Testis (tissue), 2 donors: ENCODE measurements at regions not wholly inside any gene's neighbourhood (a gene's known extent, or its start where the extent isn't known, plus 50 kb on each side); places are given as distances from the start of the nearest gene placed in this dataset.

ENCODE experiments used
- POLR2A ChIP-seq: fragments of 450-650 bp; IDR thresholded peaks from one replicate; pipeline ENCODE4 v1.6.1; 2017; ENCODE audit warnings: antibody characterized with exemption, mild to moderate bottlenecking, moderate library complexity
- TF ChIP-seq, protein P1 (sequence below), 3 experiments: fragments of 450-650 bp in 2 of 3; fragments of 200-600 bp in 1 of 3; sonication (generic) in 1 of 3; IDR thresholded peaks; one replicate each; pipeline ENCODE4 v1.5.1; 2016 to 2019; ENCODE audit warnings: antibody characterized with exemption in 3 of 3, mild to moderate bottlenecking in 2 of 3, moderate library complexity in 1 of 3

DNA sequence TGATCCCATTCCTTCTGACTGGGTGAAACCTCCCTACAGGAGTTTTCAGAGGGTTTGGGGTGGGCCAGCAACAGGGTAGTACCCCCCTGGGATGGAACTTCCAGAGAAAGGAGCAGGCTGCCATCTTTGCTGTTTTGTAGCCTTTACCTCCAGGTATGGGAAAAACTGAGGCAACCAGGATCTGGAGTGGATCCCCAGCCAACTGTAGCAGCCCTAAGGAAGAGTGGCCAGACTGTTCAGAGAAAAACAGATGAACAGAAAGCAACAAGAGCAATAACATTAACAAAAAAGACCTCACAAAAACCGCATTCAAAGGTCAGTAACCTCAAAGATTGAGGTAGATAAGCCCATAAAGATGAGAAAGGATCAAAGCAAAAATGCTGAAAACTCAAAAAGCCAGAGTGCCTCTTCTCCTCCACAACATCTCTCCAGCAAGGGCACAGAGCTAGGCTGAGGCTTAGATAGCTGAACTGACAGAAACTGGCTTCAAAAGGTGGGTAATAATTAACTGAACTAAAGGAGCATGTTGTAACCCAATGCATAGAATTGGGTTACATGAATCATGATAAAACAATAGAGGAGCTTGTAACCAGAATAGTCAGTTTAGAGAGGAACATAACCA, 1288.6 kb upstream of the CNTN5 start:
- TF ChIP-seq, protein P1, sequence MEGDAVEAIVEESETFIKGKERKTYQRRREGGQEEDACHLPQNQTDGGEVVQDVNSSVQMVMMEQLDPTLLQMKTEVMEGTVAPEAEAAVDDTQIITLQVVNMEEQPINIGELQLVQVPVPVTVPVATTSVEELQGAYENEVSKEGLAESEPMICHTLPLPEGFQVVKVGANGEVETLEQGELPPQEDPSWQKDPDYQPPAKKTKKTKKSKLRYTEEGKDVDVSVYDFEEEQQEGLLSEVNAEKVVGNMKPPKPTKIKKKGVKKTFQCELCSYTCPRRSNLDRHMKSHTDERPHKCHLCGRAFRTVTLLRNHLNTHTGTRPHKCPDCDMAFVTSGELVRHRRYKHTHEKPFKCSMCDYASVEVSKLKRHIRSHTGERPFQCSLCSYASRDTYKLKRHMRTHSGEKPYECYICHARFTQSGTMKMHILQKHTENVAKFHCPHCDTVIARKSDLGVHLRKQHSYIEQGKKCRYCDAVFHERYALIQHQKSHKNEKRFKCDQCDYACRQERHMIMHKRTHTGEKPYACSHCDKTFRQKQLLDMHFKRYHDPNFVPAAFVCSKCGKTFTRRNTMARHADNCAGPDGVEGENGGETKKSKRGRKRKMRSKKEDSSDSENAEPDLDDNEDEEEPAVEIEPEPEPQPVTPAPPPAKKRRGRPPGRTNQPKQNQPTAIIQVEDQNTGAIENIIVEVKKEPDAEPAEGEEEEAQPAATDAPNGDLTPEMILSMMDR (IDR thresholded peaks at IDR 0.05) = no peak
- TF ChIP-seq POLR2A = no peak
